HepG2 (cell line): ENCODE measurements at regions not wholly inside any gene's neighbourhood (a gene's known extent, or its start where the extent isn't known, plus 50 kb on each side); places are given as distances from the start of the nearest gene placed in this dataset.

Source experiments
- CHD2 ChIP-seq: IDR thresholded peaks from 2 replicates; pipeline ENCODE4 v1.6.1; 2011; ENCODE audit warnings: low read depth, low read length, improper control_type of control experiment
- CREB1 ChIP-seq, 2 experiments: fragments of 450-650 bp in 1 of 2; IDR thresholded peaks; 2 replicates each; pipeline ENCODE4 v1.6.1; 2016 to 2017; ENCODE audit warnings: control low read depth in 1 of 2, mild to moderate bottlenecking in 1 of 2, missing compliant biosample characterization in 1 of 2, missing genetic modification characterization in 1 of 2
- EZH2 ChIP-seq: conservative IDR thresholded peaks from 2 replicates; pipeline ENCODE4 v1.6.1; 2012; ENCODE audit warnings: mild to moderate bottlenecking, low read depth, low read length, moderate library complexity
- FOXA3 ChIP-seq: IDR thresholded peaks from 2 replicates; pipeline ENCODE4 v1.6.1; 2016; ENCODE audit warnings: missing genetic modification reagents, missing compliant biosample characterization
- HMG20A ChIP-seq: IDR thresholded peaks from 2 replicates; pipeline ENCODE4 v1.6.1; 2016; ENCODE audit warnings: borderline replicate concordance
- POLR2AphosphoS5 ChIP-seq: IDR thresholded peaks from 2 replicates; pipeline ENCODE4 v1.6.1; 2012; ENCODE audit warnings: low read depth, low read length
- ZFX ChIP-seq: sonication (generic); formaldehyde crosslinking; IDR thresholded peaks from 2 replicates; pipeline ENCODE4 v1.4.0; 2020; ENCODE audit warnings: mild to moderate bottlenecking, low read depth, missing genetic modification reagents, moderate library complexity
- ZNF138 ChIP-seq: sonication (generic); formaldehyde crosslinking; IDR thresholded peaks from 2 replicates; pipeline ENCODE4 v1.5.0; 2020; ENCODE audit warnings: mild to moderate bottlenecking, low read depth, missing genetic modification reagents
- ZNF546 ChIP-seq: sonication (generic); formaldehyde crosslinking; conservative IDR thresholded peaks from 2 replicates; pipeline ENCODE4 v1.8.1; 2023; ENCODE audit warnings: mild to moderate bottlenecking, missing genetic modification reagents
- ZNF75D ChIP-seq: sonication (generic); formaldehyde crosslinking; IDR thresholded peaks from 2 replicates; pipeline ENCODE4 v1.8.1; 2023; ENCODE audit warnings: missing genetic modification reagents, mild to moderate bottlenecking, borderline replicate concordance
- TF ChIP-seq, protein P1 (sequence below): sonication (generic); formaldehyde crosslinking; IDR thresholded peaks from 2 replicates; pipeline ENCODE4 v1.5.0; 2020; ENCODE audit warnings: mild to moderate bottlenecking, missing genetic modification reagents, moderate library complexity
- TF ChIP-seq, protein P2 (sequence below): sonication (generic); IDR thresholded peaks from 2 replicates; pipeline ENCODE4 v1.6.1; 2016; ENCODE audit warnings: low read depth, borderline replicate concordance

DNA sequence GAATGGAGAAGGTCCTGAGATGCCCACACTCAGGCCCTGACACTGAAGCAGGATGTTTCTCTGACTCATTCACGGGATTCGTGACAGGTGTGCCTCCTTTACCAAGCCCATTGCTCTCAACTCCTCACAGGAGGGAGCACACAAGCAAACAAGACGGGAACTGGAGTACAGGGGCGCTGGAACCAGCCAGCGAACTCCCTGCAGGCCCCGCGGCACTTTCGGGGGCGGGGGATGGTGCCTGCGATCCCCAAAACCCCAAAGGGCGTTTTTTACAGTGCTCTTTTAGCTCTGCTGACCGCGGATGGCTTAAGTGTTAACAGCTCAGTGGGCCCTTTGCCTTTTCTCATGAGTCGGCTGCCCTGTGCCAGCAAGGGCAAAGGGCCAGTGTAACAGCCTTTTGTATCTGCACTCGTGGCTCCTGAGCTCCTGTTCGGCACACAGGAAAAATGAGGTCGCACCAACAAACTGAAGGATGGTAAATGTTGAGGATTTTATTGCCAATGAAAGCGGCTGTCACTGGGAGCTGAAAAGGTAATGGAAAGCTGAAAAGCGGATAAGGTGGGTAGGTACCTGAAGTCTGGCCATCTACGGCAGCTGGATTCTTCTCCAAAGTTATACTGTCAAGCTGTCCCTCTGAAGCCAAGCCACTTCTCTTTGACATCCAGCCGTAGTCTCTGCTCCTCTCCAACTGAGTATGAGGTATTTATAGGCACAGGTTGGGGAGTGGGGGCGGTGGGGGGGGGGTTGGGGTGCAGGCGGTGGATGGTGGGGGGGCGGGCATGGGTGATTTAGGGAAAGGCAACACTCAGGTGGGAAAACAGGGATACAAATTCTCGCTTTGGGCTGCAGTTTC is 65.0 kb upstream of the TRPC4 start:
- TF ChIP-seq ZFX: no peak
- no peak for TF ChIP-seq POLR2AphosphoS5
- TF ChIP-seq EZH2: no peak
- TF ChIP-seq, protein P1, sequence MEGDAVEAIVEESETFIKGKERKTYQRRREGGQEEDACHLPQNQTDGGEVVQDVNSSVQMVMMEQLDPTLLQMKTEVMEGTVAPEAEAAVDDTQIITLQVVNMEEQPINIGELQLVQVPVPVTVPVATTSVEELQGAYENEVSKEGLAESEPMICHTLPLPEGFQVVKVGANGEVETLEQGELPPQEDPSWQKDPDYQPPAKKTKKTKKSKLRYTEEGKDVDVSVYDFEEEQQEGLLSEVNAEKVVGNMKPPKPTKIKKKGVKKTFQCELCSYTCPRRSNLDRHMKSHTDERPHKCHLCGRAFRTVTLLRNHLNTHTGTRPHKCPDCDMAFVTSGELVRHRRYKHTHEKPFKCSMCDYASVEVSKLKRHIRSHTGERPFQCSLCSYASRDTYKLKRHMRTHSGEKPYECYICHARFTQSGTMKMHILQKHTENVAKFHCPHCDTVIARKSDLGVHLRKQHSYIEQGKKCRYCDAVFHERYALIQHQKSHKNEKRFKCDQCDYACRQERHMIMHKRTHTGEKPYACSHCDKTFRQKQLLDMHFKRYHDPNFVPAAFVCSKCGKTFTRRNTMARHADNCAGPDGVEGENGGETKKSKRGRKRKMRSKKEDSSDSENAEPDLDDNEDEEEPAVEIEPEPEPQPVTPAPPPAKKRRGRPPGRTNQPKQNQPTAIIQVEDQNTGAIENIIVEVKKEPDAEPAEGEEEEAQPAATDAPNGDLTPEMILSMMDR (CRISPR knock-in tag): no peak
- no peak for TF ChIP-seq ZNF138 (CRISPR knock-in tag)
- no peak for TF ChIP-seq HMG20A
- TF ChIP-seq ZNF546 (CRISPR knock-in tag): no peak
- TF ChIP-seq CREB1 (IDR thresholded peaks at IDR 0.05): no peak
- no peak for TF ChIP-seq CREB1 (CRISPR knock-in tag; IDR thresholded peaks at IDR 0.05)
- no peak for TF ChIP-seq ZNF75D (CRISPR knock-in tag)
- TF ChIP-seq FOXA3 (CRISPR knock-in tag): no peak
- TF ChIP-seq, protein P2, sequence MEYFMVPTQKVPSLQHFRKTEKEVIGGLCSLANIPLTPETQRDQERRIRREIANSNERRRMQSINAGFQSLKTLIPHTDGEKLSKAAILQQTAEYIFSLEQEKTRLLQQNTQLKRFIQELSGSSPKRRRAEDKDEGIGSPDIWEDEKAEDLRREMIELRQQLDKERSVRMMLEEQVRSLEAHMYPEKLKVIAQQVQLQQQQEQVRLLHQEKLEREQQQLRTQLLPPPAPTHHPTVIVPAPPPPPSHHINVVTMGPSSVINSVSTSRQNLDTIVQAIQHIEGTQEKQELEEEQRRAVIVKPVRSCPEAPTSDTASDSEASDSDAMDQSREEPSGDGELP: no peak
- TF ChIP-seq CHD2: no peak
